Right atrium auricular region (tissue), 2 donors: ENCODE measurements at regions not wholly inside any gene's neighbourhood (a gene's known extent, or its start where the extent isn't known, plus 50 kb on each side); places are given as distances from the start of the nearest gene placed in this dataset.
"Not testable (repeated sequence)": the region's sequence is repeated elsewhere in the genome, so short reads cannot be mapped to it uniquely, and the experiment has no call there.

Experiments used
- DNase-seq: peaks from one replicate; pipeline ENCODE4 v3.0.0-alpha.2; 2019; ENCODE audit warnings: low spot score
- H3K27ac ChIP-seq, 2 donors: fragments of 200-600 bp; sonication (generic); 1 replicate in 1 of 2; 2 replicates in 1 of 2; pipeline ENCODE4 v1.5.1; 2016 to 2019
- H3K27me3 ChIP-seq, 2 donors: fragments of 200-600 bp; sonication (generic); one replicate each; pipeline versions ENCODE4 v1.5.1 to v1.6.0; 2017 to 2019
- H3K36me3 ChIP-seq: fragments of 200-600 bp; sonication (generic); one replicate; pipeline ENCODE4 v1.5.1; 2016
- H3K4me1 ChIP-seq, 2 donors: fragments of 200-600 bp; sonication (generic); one replicate each; pipeline versions ENCODE4 v1.5.1 to v1.6.0; 2017 to 2019
- H3K4me3 ChIP-seq, 2 donors: fragments of 200-600 bp; sonication (generic); 1 replicate in 1 of 2; 2 replicates in 1 of 2; pipeline ENCODE4 v1.5.1; 2017 to 2019; ENCODE audit warnings: mild to moderate bottlenecking in 1 of 2, moderate library complexity in 1 of 2
- H3K9me3 ChIP-seq, 2 donors: fragments of 200-600 bp; sonication (generic); one replicate each; pipeline ENCODE4 v1.5.1; 2019
- TF ChIP-seq, protein P1 (sequence below), 2 donors: fragments of 200-600 bp; sonication (generic); IDR thresholded peaks; one replicate each; pipeline ENCODE4 v1.5.1; 2019; ENCODE audit warnings: antibody characterized with exemption in 2 of 2

DNA sequence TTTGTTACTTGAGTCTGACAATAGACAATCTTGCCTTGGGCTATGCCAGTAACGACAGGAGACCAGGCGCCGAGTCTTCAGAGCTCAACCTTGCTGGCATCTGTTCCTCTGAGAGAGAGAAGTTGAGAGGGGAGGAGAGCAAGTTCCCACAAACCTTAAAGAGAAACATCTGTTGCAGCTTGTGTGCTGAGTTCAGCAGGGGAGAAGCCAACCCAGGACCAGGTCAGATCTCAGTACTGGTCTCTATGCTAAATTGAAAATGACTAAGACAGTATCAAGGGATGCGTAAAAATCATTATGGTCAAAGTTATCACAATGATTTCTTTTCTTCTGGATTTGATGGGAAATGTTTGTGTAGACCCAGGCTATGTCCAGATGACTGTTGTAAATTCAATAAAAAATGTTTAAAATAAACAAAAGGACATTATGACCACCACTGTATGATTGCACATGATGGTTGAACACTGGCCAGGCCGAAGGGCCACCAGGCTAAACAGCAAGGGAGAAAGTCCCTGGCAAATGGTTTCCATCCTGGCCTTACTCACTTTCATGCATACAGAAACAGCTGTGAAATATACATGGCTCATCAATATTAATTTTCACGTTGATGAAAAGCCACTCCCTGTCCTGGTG lies 100.3 kb upstream of the PMAIP1 start:
- TF ChIP-seq, protein P1, sequence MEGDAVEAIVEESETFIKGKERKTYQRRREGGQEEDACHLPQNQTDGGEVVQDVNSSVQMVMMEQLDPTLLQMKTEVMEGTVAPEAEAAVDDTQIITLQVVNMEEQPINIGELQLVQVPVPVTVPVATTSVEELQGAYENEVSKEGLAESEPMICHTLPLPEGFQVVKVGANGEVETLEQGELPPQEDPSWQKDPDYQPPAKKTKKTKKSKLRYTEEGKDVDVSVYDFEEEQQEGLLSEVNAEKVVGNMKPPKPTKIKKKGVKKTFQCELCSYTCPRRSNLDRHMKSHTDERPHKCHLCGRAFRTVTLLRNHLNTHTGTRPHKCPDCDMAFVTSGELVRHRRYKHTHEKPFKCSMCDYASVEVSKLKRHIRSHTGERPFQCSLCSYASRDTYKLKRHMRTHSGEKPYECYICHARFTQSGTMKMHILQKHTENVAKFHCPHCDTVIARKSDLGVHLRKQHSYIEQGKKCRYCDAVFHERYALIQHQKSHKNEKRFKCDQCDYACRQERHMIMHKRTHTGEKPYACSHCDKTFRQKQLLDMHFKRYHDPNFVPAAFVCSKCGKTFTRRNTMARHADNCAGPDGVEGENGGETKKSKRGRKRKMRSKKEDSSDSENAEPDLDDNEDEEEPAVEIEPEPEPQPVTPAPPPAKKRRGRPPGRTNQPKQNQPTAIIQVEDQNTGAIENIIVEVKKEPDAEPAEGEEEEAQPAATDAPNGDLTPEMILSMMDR (IDR thresholded peaks at IDR 0.05), result no peak

DNA sequence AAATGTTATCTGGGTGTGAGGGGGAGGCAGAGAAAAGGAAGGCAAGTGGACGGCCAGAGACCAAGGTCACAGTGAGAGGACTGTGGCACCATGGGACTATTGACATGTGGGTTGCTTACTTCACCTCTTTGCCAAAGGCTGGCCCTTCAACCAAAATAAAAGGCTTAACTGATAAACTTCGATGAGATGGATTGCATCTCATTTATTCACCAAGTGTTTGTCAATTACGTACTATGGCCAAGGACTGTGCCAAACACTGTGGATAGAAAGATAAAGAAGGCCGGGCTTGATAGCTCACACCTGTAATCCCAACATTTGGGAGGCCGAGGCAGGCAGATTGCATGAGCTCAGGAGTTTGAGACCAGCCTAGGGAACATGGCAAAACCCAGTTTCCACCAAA lies 98.7 kb upstream of the CCBE1 start:
- Histone ChIP-seq H3K4me1 (no peaks in the 10 kb centered on the region), H3K4me3 (no peak overlapping the region), H3K9me3 (no peaks in the 10 kb centered on the region), H3K27ac (no peak overlapping the region), H3K27me3 (no peaks in the 10 kb centered on the region), H3K36me3 (no peaks in the 10 kb centered on the region)
- TF ChIP-seq, protein P1 (IDR thresholded peaks at IDR 0.05), result no peak
- no peak for DNase-seq

More for the DNA sequence above, 100.3 kb upstream of the PMAIP1 start:
- Histone ChIP-seq H3K36me3 (no peaks in the 10 kb centered on the region), H3K27ac (no peak overlapping the region), H3K4me1 (no peaks in the 10 kb centered on the region), H3K9me3 (no peaks in the 10 kb centered on the region), H3K27me3 (no peaks in the 10 kb centered on the region), H3K4me3 (no peak overlapping the region)
- DNase-seq, result no peak

DNA sequence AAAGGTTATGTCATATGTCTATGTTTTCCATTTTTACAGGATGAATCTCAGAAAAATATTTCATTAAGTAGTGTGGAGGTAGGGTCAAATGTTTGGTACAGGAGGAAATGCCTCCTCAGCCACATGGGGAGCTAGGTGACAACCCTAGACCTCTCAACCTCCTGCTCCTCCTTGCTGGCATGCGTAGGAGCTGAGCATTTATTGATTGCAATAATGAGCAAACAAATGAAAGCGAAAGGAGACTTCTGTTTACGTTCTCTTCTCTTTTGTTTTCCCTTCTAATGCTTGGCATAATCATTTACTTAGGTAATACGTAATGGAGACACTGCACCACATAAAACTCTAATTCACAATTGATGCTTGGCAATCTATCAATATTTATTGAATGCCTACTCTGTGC lies 95.1 kb upstream of the CCBE1 start:
- Histone ChIP-seq H3K36me3 (no peaks in the 10 kb centered on the region), H3K4me3 (no peak overlapping the region), H3K9me3 (no peaks in the 10 kb centered on the region), H3K4me1 (no peaks in the 10 kb centered on the region), H3K27me3 (no peaks in the 10 kb centered on the region), H3K27ac (no peak overlapping the region)
- no peak for DNase-seq
- TF ChIP-seq, protein P1 (IDR thresholded peaks at IDR 0.05), result no peak

DNA sequence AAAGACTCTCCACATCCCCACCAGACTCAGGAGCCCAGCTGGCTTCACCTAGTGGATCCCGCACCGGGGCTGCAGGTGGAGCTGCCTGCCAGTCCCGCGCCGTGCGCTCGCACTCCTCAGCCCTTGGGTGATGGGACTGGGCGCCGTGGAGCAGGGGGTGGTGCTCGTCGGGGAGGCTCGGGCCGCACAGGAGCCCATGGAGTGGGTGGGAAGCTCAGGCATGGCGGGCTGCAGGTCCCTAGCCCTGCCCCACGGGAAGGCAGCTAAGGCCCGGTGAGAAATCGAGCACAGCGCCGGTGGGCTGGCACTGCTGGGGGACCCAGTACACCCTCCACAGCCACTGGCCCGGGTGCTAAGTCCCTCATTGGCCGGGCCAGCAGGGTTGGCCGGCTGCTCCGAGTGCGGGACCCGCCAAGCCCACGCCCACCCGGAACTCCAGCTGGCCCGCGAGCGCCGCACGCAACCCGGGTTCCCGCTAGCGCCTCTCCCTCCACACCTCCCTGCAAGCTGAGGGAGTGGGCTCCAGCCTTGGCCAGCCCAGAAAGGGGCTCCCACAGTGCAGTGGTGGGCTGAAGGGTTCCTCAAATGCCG lies 93.2 kb upstream of the CCBE1 start:
- DNase-seq, H3K4me1 ChIP-seq, H3K36me3 ChIP-seq, H3K4me3 ChIP-seq, H3K27me3 ChIP-seq, H3K27ac ChIP-seq, H3K9me3 ChIP-seq: not testable (repeated sequence)

DNA sequence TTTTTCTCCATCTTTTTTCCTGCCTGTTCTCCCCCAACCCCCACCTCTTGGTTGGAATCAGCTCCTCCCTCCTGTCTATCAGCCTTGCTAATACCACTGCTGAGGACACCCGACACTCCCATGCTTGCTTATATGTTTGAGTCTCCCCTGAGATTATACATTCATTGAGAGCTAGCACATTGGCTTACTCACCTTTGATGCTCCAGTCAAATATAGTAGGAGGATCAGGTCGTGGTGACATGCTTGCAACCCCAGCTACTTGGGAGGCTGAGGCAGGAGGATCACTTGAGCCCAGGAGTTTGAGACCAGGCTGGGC lies 91.5 kb upstream of the CCBE1 start:
- Histone ChIP-seq H3K4me3 (no peak overlapping the region), H3K27ac (no peak overlapping the region), H3K36me3 (no peaks in the 10 kb centered on the region), H3K4me1 (no peaks in the 10 kb centered on the region), H3K9me3 (no peaks in the 10 kb centered on the region), H3K27me3 (no peaks in the 10 kb centered on the region)
- DNase-seq, result no peak
- TF ChIP-seq, protein P1 (IDR thresholded peaks at IDR 0.05), result no peak

DNA sequence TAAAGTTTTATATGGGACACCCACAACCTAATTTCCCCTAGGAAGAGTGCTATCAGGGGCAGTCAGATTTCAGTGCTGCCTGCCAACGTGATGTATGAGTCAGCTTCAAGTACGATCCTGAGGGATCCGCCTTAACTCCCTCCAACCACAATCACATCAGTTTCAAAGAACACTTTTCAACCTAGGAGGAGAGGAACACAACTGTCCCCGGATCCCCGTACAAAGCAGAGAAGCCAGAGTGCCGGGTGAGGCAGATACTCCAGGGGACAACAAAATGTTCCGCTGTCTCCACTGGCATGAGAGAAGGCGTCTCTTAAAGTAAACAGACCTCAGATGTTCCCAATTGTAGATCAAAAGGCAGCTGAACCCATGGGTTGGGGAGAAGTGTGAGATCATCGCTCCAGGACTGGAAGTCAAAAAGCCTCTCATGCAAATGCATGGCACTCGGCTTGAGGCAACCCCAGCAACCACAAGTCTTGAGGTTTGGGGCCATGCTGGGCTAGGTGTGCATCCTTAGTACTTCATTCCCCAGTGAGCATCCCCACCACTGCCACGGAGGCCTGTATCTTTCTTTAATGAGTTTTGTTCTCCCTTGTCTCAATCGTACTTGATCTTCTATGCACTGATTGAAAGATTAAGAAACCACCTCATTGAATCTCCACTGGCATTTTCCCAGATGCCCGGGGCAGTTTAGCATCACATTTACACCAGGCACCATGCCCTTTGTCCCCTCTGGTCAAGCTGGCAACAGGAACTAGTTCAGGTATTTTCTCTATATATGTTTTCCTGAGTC lies 91.0 kb upstream of the CCBE1 start:
- no peaks in the 10 kb centered on the region for H3K4me1 ChIP-seq
- H3K4me3 ChIP-seq, result no peak overlapping the region
- TF ChIP-seq, protein P1 (IDR thresholded peaks at IDR 0.05), result no peak
- H3K9me3 ChIP-seq, result no peaks in the 10 kb centered on the region
- no peak overlapping the region for H3K27ac ChIP-seq
- no peak for DNase-seq
- H3K36me3 ChIP-seq, result no peaks in the 10 kb centered on the region
- H3K27me3 ChIP-seq, result no peaks in the 10 kb centered on the region
